ENCODE measurements at regions not wholly inside any gene's neighbourhood (a gene's known extent, or its start where the extent isn't known, plus 50 kb on each side); places are given as distances from the start of the nearest gene placed in this dataset.
A peak's percentile ranks its signal among the peaks of the same experiment; 100 is the strongest.

GRCh38 chr3:117019082-117019713 lies 309.6 kb downstream of the TUSC7 start:
- no peaks in the 10 kb centered on the region for H3K36me3 ChIP-seq (replicated peaks in 1 of 2)
- no peak overlapping the region for H3K4me3 ChIP-seq
- intact Hi-C loops (cut with DNase I) = loop anchor here in 1 of 2 donors (10.0 kb wide), 1 partner anchor 154 kb away; no protein-coding TSS in a partner anchor
- H3K9me3 ChIP-seq (replicated peaks in 1 of 3) = no peaks in the 10 kb centered on the region
- TF ChIP-seq POLR2A (IDR thresholded peaks at IDR 0.05) = no peak
- TF ChIP-seq CTCF (IDR thresholded peaks at IDR 0.05) = peak; percentile 58 to 90 (median 84)
- H3K27ac ChIP-seq = no peak overlapping the region
- peaks cover 0 to 8% of the 10 kb centered on the region in 2 donors for H3K4me1 ChIP-seq (replicated peaks in 1 of 2)
- no peaks in the 10 kb centered on the region for H3K27me3 ChIP-seq
- 20 to 24% (median 22%) methylated on average over 7 of the region's 7 CpGs for WGBS, 4 donors
- peak; percentile 67 to 90 (median 74) for DNase-seq

- DNase-seq = no peak
- Histone ChIP-seq H3K36me3 (replicated peaks in 1 of 2) (no peaks in the 10 kb centered on the region), H3K4me1 (replicated peaks in 1 of 2) (peaks cover 0 to 3% of the 10 kb centered on the region in 2 donors), H3K27ac (no peak overlapping the region), H3K27me3 (no peaks in the 10 kb centered on the region), H3K4me3 (no peak overlapping the region), H3K9me3 (replicated peaks in 1 of 3) (no peaks in the 10 kb centered on the region)
- 97 to 99% (median 98%) methylated on average over 22 of the region's 22 CpGs for WGBS, 4 donors
- intact Hi-C loops (cut with DNase I) = no loop called here
- no peak for TF ChIP-seq POLR2A (IDR thresholded peaks at IDR 0.05)
- no peak for TF ChIP-seq CTCF (IDR thresholded peaks at IDR 0.05)
Observed at GRCh38 chr3:117026401-117026800, 316.8 kb downstream of the TUSC7 start.

GRCh38 chr3:117035745-117036144 lies 326.2 kb downstream of the TUSC7 start:
- Histone ChIP-seq H3K4me1 (replicated peaks in 1 of 2) (peaks cover 6 to 22% of the 10 kb centered on the region in 2 donors), H3K9me3 (replicated peaks in 1 of 3) (peaks cover 0 to 6% (median 0%) of the 10 kb centered on the region in 3 donors), H3K27ac (peak overlapping the region in 3 of 5 donors; percentile 49 to 86 (median 62)), H3K27me3 (no peaks in the 10 kb centered on the region), H3K36me3 (replicated peaks in 1 of 2) (no peaks in the 10 kb centered on the region), H3K4me3 (no peak overlapping the region)
- intact Hi-C loops (cut with DNase I) = no loop called here
- DNase-seq = peak in 6 of 7 donors; percentile 23 to 68 (median 42)
- no peak for TF ChIP-seq POLR2A (IDR thresholded peaks at IDR 0.05)
- TF ChIP-seq CTCF (IDR thresholded peaks at IDR 0.05) = no peak

GRCh38 chr3:117036259-117036799 lies 326.8 kb downstream of the TUSC7 start:
- Histone ChIP-seq H3K36me3 (replicated peaks in 1 of 2) (no peaks in the 10 kb centered on the region), H3K4me3 (no peak overlapping the region), H3K27ac (peak overlapping the region in 3 of 5 donors; percentile 49 to 86 (median 63)), H3K4me1 (replicated peaks in 1 of 2) (peaks cover 6 to 22% of the 10 kb centered on the region in 2 donors), H3K9me3 (replicated peaks in 1 of 3) (peaks cover 0 to 6% (median 0%) of the 10 kb centered on the region in 3 donors), H3K27me3 (no peaks in the 10 kb centered on the region)
- intact Hi-C loops (cut with DNase I) = no loop called here
- no peak for TF ChIP-seq CTCF (IDR thresholded peaks at IDR 0.05)
- TF ChIP-seq POLR2A (IDR thresholded peaks at IDR 0.05) = no peak
- 15 to 25% (median 20%) methylated on average over 4 of the region's 4 CpGs for WGBS, 4 donors
- DNase-seq = peak; percentile 50 to 84 (median 66)

All from adrenal gland (tissue), 9 donors.